22Rv1 (cell line): ENCODE measurements at regions not wholly inside any gene's neighbourhood (a gene's known extent, or its start where the extent isn't known, plus 50 kb on each side); places are given as distances from the start of the nearest gene placed in this dataset.

Source experiments
- ZFX ChIP-seq: fragments of 450-650 bp; IDR thresholded peaks from 2 replicates; pipeline ENCODE4 v1.6.1; 2017; ENCODE audit warnings: antibody characterized with exemption, borderline replicate concordance
- TF ChIP-seq, protein P1 (sequence below): fragments of 450-650 bp; IDR thresholded peaks from 2 replicates; pipeline ENCODE4 v1.5.1; 2017; ENCODE audit warnings: mild to moderate bottlenecking

DNA sequence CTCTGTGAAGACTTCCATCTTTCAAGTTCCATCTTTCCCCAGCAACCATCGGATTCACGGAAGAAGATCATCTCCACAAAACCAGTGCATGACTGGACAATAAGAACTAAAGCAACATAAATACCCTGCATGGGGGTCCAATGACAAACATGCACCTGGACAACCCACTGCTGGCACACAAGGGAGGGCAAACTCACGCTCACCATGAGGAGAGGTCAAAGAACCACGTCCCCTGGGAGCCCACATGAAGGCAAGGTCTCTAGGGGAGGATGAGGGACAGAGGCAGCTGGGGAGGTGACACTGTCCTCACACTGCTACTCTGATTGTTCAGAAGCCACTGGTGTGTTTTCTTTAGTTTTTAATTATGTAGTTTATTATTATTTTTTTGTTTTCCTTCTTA, 190.8 kb downstream of the MED10 start:
- TF ChIP-seq, protein P1, sequence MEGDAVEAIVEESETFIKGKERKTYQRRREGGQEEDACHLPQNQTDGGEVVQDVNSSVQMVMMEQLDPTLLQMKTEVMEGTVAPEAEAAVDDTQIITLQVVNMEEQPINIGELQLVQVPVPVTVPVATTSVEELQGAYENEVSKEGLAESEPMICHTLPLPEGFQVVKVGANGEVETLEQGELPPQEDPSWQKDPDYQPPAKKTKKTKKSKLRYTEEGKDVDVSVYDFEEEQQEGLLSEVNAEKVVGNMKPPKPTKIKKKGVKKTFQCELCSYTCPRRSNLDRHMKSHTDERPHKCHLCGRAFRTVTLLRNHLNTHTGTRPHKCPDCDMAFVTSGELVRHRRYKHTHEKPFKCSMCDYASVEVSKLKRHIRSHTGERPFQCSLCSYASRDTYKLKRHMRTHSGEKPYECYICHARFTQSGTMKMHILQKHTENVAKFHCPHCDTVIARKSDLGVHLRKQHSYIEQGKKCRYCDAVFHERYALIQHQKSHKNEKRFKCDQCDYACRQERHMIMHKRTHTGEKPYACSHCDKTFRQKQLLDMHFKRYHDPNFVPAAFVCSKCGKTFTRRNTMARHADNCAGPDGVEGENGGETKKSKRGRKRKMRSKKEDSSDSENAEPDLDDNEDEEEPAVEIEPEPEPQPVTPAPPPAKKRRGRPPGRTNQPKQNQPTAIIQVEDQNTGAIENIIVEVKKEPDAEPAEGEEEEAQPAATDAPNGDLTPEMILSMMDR = no peak
- TF ChIP-seq ZFX = no peak
